ENCODE measurements at regions not wholly inside any gene's neighbourhood (a gene's known extent, or its start where the extent isn't known, plus 50 kb on each side); places are given as distances from the start of the nearest gene placed in this dataset.

- ChIA-PET POLR2A (no interaction called here), RAD21 (ENCODE audit: low non-redundant PET in 1 of 2, low total read pairs in 2 of 2, uncharacterized antibody in 2 of 2, unreplicated experiment in 2 of 2) (no interaction called here), CTCF (no interaction called here)
- peak; percentile 55 for ATAC-seq
- Histone ChIP-seq H3K9me2 (ENCODE audit: insufficient read depth) (no peaks in the 10 kb centered on the region), H4K20me1 (ENCODE audit: insufficient read depth) (no peaks in the 10 kb centered on the region), H3K36me3 (ENCODE audit: control insufficient read depth in 1 of 2, insufficient read depth in 2 of 2, low read length in 2 of 2) (no peaks in the 10 kb centered on the region), H3K9me3 (ENCODE audit: control insufficient read depth in 1 of 2, insufficient read depth in 1 of 2, low read depth in 1 of 2, low read length in 2 of 2) (peaks cover 3 to 6% of the 10 kb centered on the region in 2 experiments; a peak in 1 of 4 replicates), H3K4me2 (ENCODE audit: low read length) (no peak overlapping the region), H3K4me3 (replicated peaks in 1 of 2; ENCODE audit: low read depth in 1 of 2, low read length in 2 of 2) (no peak overlapping the region), H3K79me2 (ENCODE audit: insufficient read depth, low read length) (no peaks in the 10 kb centered on the region), H3K4me1 (ENCODE audit: control insufficient read depth in 1 of 2, insufficient read depth in 2 of 2, low read length in 2 of 2) (peaks cover 12 to 28% of the 10 kb centered on the region in 2 experiments), H3K27me3 (ENCODE audit: insufficient read depth, low read length) (no peaks in the 10 kb centered on the region), H2AFZ (ENCODE audit: low read depth, low read length, poor library complexity, severe bottlenecking) (no peak overlapping the region), H3K27ac (ENCODE audit: low read depth, low read length) (no peak overlapping the region), H3K9ac (ENCODE audit: low read length) (no peak overlapping the region)
- peak; percentile 52 for TF ChIP-seq RAD21 (IDR thresholded peaks at IDR 0.05; ENCODE audit: low read depth)
- TF ChIP-seq EGR1 (IDR thresholded peaks at IDR 0.05; ENCODE audit: low read depth): no peak
- TF ChIP-seq, protein P1, sequence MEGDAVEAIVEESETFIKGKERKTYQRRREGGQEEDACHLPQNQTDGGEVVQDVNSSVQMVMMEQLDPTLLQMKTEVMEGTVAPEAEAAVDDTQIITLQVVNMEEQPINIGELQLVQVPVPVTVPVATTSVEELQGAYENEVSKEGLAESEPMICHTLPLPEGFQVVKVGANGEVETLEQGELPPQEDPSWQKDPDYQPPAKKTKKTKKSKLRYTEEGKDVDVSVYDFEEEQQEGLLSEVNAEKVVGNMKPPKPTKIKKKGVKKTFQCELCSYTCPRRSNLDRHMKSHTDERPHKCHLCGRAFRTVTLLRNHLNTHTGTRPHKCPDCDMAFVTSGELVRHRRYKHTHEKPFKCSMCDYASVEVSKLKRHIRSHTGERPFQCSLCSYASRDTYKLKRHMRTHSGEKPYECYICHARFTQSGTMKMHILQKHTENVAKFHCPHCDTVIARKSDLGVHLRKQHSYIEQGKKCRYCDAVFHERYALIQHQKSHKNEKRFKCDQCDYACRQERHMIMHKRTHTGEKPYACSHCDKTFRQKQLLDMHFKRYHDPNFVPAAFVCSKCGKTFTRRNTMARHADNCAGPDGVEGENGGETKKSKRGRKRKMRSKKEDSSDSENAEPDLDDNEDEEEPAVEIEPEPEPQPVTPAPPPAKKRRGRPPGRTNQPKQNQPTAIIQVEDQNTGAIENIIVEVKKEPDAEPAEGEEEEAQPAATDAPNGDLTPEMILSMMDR (IDR thresholded peaks at IDR 0.05 in 2 of 3, conservative IDR thresholded peaks at IDR 0.05 in 1 of 3; ENCODE audit: borderline replicate concordance in 1 of 3, insufficient read depth in 1 of 3, low read depth in 2 of 3, low read length in 2 of 3): peak; percentile 40 to 48 (median 44); a peak in 5 of 6 replicates
- intact Hi-C loops (cut with micrococcal nuclease): loop anchor here (10.0 kb wide), 2 partner anchors 251 to 819 kb away; partner anchors contain the start of gene TBX3
- no peak for DNase-seq (ENCODE audit: low read depth, low spot score)
- no TSS peak for BruUV-seq (replicated peaks)
Measured at GRCh38 chr12:114935658-114936057, 251.7 kb upstream of the TBX3 start.

DNA sequence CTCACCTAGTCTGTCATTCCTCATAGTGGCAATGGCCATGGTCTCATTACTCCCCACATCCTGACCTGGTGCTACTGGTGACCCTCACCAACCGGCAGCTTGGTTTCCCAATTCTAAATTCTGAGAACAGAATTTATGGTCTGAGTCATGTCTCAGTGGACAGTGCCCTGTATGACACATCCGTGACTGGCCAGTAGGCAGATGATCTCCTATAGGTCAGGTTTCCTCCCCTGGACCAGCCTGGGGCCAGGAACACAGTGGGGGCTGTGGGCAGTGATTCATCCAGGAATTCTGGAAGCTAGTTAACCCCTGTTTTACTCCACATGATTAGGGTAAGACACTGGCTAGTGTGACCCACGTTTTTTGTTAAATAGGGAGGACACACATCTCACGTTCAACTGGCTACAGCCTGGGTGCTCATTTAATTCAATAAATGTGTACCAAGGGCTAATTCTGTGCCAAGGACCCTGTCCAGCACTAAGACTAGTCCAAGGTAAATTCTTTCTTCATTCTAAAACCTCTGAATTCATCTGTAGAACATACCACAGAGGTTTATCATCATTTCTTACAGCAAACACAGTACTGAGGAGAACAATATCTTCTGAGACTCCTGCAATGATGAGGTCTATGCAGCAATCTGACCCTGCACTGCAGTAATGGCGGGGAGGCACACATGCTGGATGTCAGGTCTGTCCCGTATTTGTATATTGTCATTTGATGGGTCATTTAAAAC is 249.6 kb upstream of the TBX3 start:
- CTCF ChIA-PET: interaction anchor here (0.7 kb wide), 1 partner anchor 1573 kb away, joined by 3 read pairs; no protein-coding TSS in a partner anchor
- intact Hi-C loops (cut with micrococcal nuclease): loop anchor here (10.0 kb wide), 2 partner anchors 249 to 821 kb away; partner anchors contain the start of gene TBX3
- H3K9ac ChIP-seq (ENCODE audit: low read length): no peak overlapping the region
- H3K4me3 ChIP-seq (replicated peaks in 1 of 2; ENCODE audit: low read depth in 1 of 2, low read length in 2 of 2): peak overlapping the region in 1 of 2 experiments; percentile 8; a peak in 2 of 4 replicates
- H3K36me3 ChIP-seq (ENCODE audit: control insufficient read depth in 1 of 2, insufficient read depth in 2 of 2, low read length in 2 of 2): no peaks in the 10 kb centered on the region
- H3K4me2 ChIP-seq (ENCODE audit: low read length): peak overlapping the region; percentile 66
- no peaks in the 10 kb centered on the region for H3K27me3 ChIP-seq (ENCODE audit: insufficient read depth, low read length)
- no peaks in the 10 kb centered on the region for H3K9me2 ChIP-seq (ENCODE audit: insufficient read depth)
- no TSS peak for BruUV-seq (replicated peaks)
- RAD21 ChIA-PET (ENCODE audit: low non-redundant PET in 1 of 2, low total read pairs in 2 of 2, uncharacterized antibody in 2 of 2, unreplicated experiment in 2 of 2): interaction anchor here in 1 of 2 experiments (0.6 kb wide), 1 partner anchor 175 kb away, joined by 3 read pairs; no protein-coding TSS in a partner anchor
- no peak overlapping the region for H3K27ac ChIP-seq (ENCODE audit: low read depth, low read length)
- H3K9me3 ChIP-seq (ENCODE audit: control insufficient read depth in 1 of 2, insufficient read depth in 1 of 2, low read depth in 1 of 2, low read length in 2 of 2): peaks cover 3 to 6% of the 10 kb centered on the region in 2 experiments; a peak in 1 of 4 replicates
- peaks cover 12 to 28% of the 10 kb centered on the region in 2 experiments for H3K4me1 ChIP-seq (ENCODE audit: control insufficient read depth in 1 of 2, insufficient read depth in 2 of 2, low read length in 2 of 2)
- peak; percentile 93 for ATAC-seq
- H4K20me1 ChIP-seq (ENCODE audit: insufficient read depth): no peaks in the 10 kb centered on the region
- POLR2A ChIA-PET: interaction anchor here (1.8 kb wide), 1 partner anchor 19 kb away, joined by 4 read pairs; no protein-coding TSS in a partner anchor
- DNase-seq (ENCODE audit: low read depth, low spot score): peak; percentile 73
- no peak overlapping the region for H2AFZ ChIP-seq (ENCODE audit: low read depth, low read length, poor library complexity, severe bottlenecking)
- no peaks in the 10 kb centered on the region for H3K79me2 ChIP-seq (ENCODE audit: insufficient read depth, low read length)
- no peak for TF ChIP-seq ATF3 (IDR thresholded peaks at IDR 0.05)
- TF ChIP-seq SP1 (IDR thresholded peaks at IDR 0.05; ENCODE audit: low read depth): peak; percentile 92
- no peak for TF ChIP-seq EGR1 (IDR thresholded peaks at IDR 0.05; ENCODE audit: low read depth)
- TF ChIP-seq CBX3 (IDR thresholded peaks at IDR 0.05; ENCODE audit: low read depth): peak; percentile 68; the same call in 1 of the 2 replicates
- no peak for TF ChIP-seq REST (IDR thresholded peaks at IDR 0.05; ENCODE audit: low read depth)
- TF ChIP-seq ZFX (IDR thresholded peaks at IDR 0.05): no peak
- TF ChIP-seq TCF7L2 (IDR thresholded peaks at IDR 0.05; ENCODE audit: borderline replicate concordance, extremely low read depth, insufficient read depth, insufficient read length): no peak
- TF ChIP-seq YY1 (IDR thresholded peaks at IDR 0.05; ENCODE audit: extremely low read depth, insufficient replicate concordance, low read depth, low read length): no peak
- TF ChIP-seq JUND (IDR thresholded peaks at IDR 0.05): peak; percentile 97
- peak; percentile 98 for TF ChIP-seq FOSL1 (IDR thresholded peaks at IDR 0.05; ENCODE audit: low read depth)
- TF ChIP-seq ZNF274 (IDR thresholded peaks at IDR 0.05; ENCODE audit: low read depth, low read length): no peak

All from HCT116 (cell line).